RWPE2 (cell line): ENCODE measurements at regions not wholly inside any gene's neighbourhood (a gene's known extent, or its start where the extent isn't known, plus 50 kb on each side); places are given as distances from the start of the nearest gene placed in this dataset.

Source experiments
- ATAC-seq: fragments of 200-7000 bp; cut with Tn5 transposase; 3 replicates; pipeline ENCODE4 v1.9.1; 2021; ENCODE audit warnings: low read depth
- DNase-seq: peaks from one replicate; pipeline ENCODE4 v3.0.0-alpha.2; 2020; ENCODE audit warnings: low spot score
- H3K27ac ChIP-seq: fragments of 450-650 bp; 2 replicates; pipeline ENCODE4 v1.5.1; 2017; ENCODE audit warnings: mild to moderate bottlenecking; ENCODE audit not compliant: poor library complexity, severe bottlenecking
- H3K27me3 ChIP-seq: fragments of 250-450 bp; sonication (Bioruptor Pico); 2 replicates; pipeline ENCODE4 v1.5.1; 2021; ENCODE audit warnings: mild to moderate bottlenecking, moderate library complexity; ENCODE audit not compliant: insufficient read depth, poor library complexity, severe bottlenecking
- H3K36me3 ChIP-seq: fragments of 250-450 bp; sonication (Bioruptor Pico); 2 replicates; pipeline ENCODE4 v1.5.1; 2020; ENCODE audit warnings: low read depth, mild to moderate bottlenecking, moderate library complexity
- H3K4me1 ChIP-seq: fragments of 250-450 bp; sonication (Bioruptor Pico); 2 replicates; pipeline ENCODE4 v1.5.1; 2021; ENCODE audit warnings: mild to moderate bottlenecking, moderate library complexity; ENCODE audit not compliant: insufficient read depth, poor library complexity, severe bottlenecking
- H3K4me3 ChIP-seq: fragments of 250-450 bp; sonication (Bioruptor Pico); 2 replicates; pipeline ENCODE4 v1.5.1; 2021; ENCODE audit warnings: mild to moderate bottlenecking, moderate library complexity; ENCODE audit not compliant: severe bottlenecking
- H3K9me3 ChIP-seq: fragments of 250-450 bp; sonication (Bioruptor Pico); 2 replicates; pipeline ENCODE4 v1.5.1; 2021; ENCODE audit warnings: mild to moderate bottlenecking, moderate library complexity; ENCODE audit not compliant: severe bottlenecking
- CTCF ChIP-seq: fragments of 450-650 bp; IDR thresholded peaks from one replicate; pipeline ENCODE4 v1.5.1; 2017; ENCODE audit warnings: mild to moderate bottlenecking, moderate library complexity; ENCODE audit not compliant: poor library complexity, severe bottlenecking

- TF ChIP-seq CTCF = no peak
- DNase-seq (no peak), ATAC-seq (no peak)
- Histone ChIP-seq H3K36me3 (no peaks in the 10 kb centered on the region), H3K4me3 (no peak overlapping the region), H3K9me3 (no peaks in the 10 kb centered on the region), H3K27me3 (no peaks in the 10 kb centered on the region), H3K27ac (no peak overlapping the region), H3K4me1 (no peaks in the 10 kb centered on the region)
Observed at GRCh38 chr5:57103317-57103907, 70.4 kb upstream of the GPBP1 start.

DNA sequence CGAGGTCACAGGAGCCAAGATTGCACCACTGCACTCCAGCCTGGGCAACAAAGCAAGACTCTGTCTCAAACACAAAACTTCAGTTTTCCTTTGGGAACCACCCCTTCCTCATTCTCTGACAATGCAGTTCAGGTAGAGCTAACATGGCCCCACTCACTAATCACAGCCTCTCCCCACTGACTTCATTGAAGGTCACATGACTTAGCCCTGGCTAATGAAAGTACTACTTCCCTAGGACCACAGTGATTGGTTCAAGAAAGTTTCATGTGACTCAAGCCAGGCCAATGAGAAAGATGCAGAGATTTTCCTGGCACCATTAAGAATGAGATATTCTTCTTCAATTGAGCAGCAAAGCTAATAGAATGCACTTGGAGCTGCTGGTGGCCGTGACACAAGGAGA, 67.2 kb upstream of the GPBP1 start:
- TF ChIP-seq CTCF = no peak
- Histone ChIP-seq H3K27ac (no peak overlapping the region), H3K4me1 (no peaks in the 10 kb centered on the region), H3K36me3 (no peaks in the 10 kb centered on the region), H3K27me3 (no peaks in the 10 kb centered on the region), H3K4me3 (no peak overlapping the region), H3K9me3 (no peaks in the 10 kb centered on the region)
- DNase-seq = no peak
- no peak for ATAC-seq

GRCh38 chr5:57111993-57112392, 61.9 kb upstream of the GPBP1 start:
- ATAC-seq (no peak), DNase-seq (no peak)
- no peak for TF ChIP-seq CTCF
- Histone ChIP-seq H3K36me3 (no peaks in the 10 kb centered on the region), H3K4me1 (no peaks in the 10 kb centered on the region), H3K27me3 (no peaks in the 10 kb centered on the region), H3K9me3 (no peaks in the 10 kb centered on the region), H3K27ac (no peak overlapping the region), H3K4me3 (no peak overlapping the region)

GRCh38 chr5:57113481-57113880, 60.4 kb upstream of the GPBP1 start:
- no peaks in the 10 kb centered on the region for H3K36me3 ChIP-seq
- ATAC-seq (no peak), DNase-seq (no peak)
- no peak for TF ChIP-seq CTCF
- no peak overlapping the region for H3K27ac ChIP-seq
- no peaks in the 10 kb centered on the region for H3K27me3 ChIP-seq
- no peak overlapping the region for H3K4me3 ChIP-seq
- no peaks in the 10 kb centered on the region for H3K4me1 ChIP-seq
- H3K9me3 ChIP-seq = no peaks in the 10 kb centered on the region

DNA sequence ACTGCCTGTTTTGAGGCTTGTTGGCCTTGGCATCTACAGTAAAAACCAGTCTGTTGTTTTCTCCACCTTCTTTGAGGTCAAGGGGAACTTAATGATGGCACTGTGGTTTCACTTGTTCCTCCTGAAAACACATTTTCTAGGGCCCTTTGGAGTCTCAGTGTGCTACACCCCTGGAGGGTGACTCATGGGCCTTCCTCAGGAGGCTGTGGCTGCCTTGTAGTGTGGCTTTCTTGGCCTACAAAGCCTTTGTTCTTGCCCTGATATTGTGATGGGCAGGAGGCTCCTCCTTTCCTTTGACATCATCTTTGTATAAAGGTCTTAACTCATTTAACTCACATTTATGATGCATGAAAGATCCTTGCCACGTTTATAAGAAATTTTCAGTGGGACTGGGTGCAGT, 56.3 kb upstream of the GPBP1 start:
- no peak for DNase-seq
- Histone ChIP-seq H3K4me1 (no peaks in the 10 kb centered on the region), H3K27me3 (no peaks in the 10 kb centered on the region), H3K4me3 (no peak overlapping the region), H3K36me3 (no peaks in the 10 kb centered on the region), H3K27ac (no peak overlapping the region), H3K9me3 (no peaks in the 10 kb centered on the region)
- ATAC-seq = no peak
- TF ChIP-seq CTCF = no peak
